Omental fat pad (tissue), 3 donors: ENCODE measurements at regions not wholly inside any gene's neighbourhood (a gene's known extent, or its start where the extent isn't known, plus 50 kb on each side); places are given as distances from the start of the nearest gene placed in this dataset.

Source experiments
- ATAC-seq: fragments of 150-250 bp; one replicate; pipeline ENCODE4 v1.9.1; 2016; ENCODE audit warnings: mild to moderate bottlenecking, moderate library complexity; ENCODE audit not compliant: low FRiP score
- DNase-seq: peaks from one replicate; pipeline ENCODE4 v3.0.0-alpha.2; 2019; ENCODE audit warnings: low spot score
- CTCF ChIP-seq, 3 donors: fragments of 450-650 bp; IDR thresholded peaks; one replicate each; pipeline ENCODE4 v1.5.1; 2016 to 2017; ENCODE audit warnings: antibody characterized with exemption in 3 of 3, mild to moderate bottlenecking in 3 of 3, moderate library complexity in 2 of 3

- TF ChIP-seq CTCF (IDR thresholded peaks at IDR 0.05): no peak
- ATAC-seq: no peak
- no peak for DNase-seq
Measured at GRCh38 chr3:167930453-167930852, 165.3 kb downstream of the GOLIM4 start.

GRCh38 chr3:167929968-167930367 is 165.8 kb downstream of the GOLIM4 start:
- no peak for DNase-seq
- no peak for TF ChIP-seq CTCF (IDR thresholded peaks at IDR 0.05)

GRCh38 chr3:167928381-167928780 is 167.3 kb downstream of the GOLIM4 start:
- DNase-seq: no peak
- no peak for ATAC-seq
- TF ChIP-seq CTCF (IDR thresholded peaks at IDR 0.05): no peak

More at GRCh38 chr3:167929968-167930367, 165.8 kb downstream of the GOLIM4 start:
- no peak for ATAC-seq

GRCh38 chr3:167920747-167921146 is 175.0 kb downstream of the GOLIM4 start:
- DNase-seq (no peak), ATAC-seq (no peak)
- no peak for TF ChIP-seq CTCF (IDR thresholded peaks at IDR 0.05)

GRCh38 chr3:167919590-167919989 is 176.1 kb downstream of the GOLIM4 start:
- DNase-seq (no peak), ATAC-seq (no peak)
- no peak for TF ChIP-seq CTCF (IDR thresholded peaks at IDR 0.05)

GRCh38 chr3:167918686-167919085 is 177.0 kb downstream of the GOLIM4 start:
- no peak for TF ChIP-seq CTCF (IDR thresholded peaks at IDR 0.05)
- DNase-seq: no peak
- no peak for ATAC-seq

GRCh38 chr3:167918008-167918596 is 177.6 kb downstream of the GOLIM4 start:
- no peak for TF ChIP-seq CTCF (IDR thresholded peaks at IDR 0.05)
- DNase-seq: no peak
- no peak for ATAC-seq
